NCI-H524 (cell line): ENCODE measurements at regions not wholly inside any gene's neighbourhood (a gene's known extent, or its start where the extent isn't known, plus 50 kb on each side); places are given as distances from the start of the nearest gene placed in this dataset.

Experiments
- DNase-seq, 2 experiments: peaks; one replicate each; lab custom pipeline; 2025; lab: John Stamatoyannopoulos, UW

- DNase-seq = no peak
Observed at GRCh38 chr13:103145442-103145841, 79.2 kb upstream of the SLC10A2 start.

DNA sequence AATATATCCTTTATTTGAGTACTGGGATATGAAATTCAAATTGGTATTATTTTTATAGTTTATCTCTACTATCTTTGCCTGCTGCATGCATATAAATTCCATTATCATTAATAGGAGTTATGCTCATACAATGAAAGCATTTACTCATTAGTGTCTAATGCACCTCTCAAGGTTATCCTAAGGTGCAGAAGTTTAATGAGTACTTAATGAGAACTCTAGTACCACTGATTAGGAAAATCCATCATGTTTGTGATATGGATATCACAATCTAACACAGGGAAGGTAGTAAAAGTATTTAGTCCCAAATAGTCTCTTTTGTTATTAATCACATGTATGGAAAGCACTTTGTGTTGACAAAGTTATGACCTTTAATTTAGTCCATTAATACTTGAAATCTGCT lies 77.2 kb upstream of the SLC10A2 start:
- no peak for DNase-seq

- DNase-seq = no peak
Observed at GRCh38 chr13:103142151-103142550, 75.9 kb upstream of the SLC10A2 start.

- DNase-seq = peak in 1 of 2 experiments; percentile 49
Observed at GRCh38 chr13:103140001-103140671, 73.9 kb upstream of the SLC10A2 start.

GRCh38 chr13:103134271-103134670 lies 68.1 kb upstream of the SLC10A2 start:
- DNase-seq = no peak

DNA sequence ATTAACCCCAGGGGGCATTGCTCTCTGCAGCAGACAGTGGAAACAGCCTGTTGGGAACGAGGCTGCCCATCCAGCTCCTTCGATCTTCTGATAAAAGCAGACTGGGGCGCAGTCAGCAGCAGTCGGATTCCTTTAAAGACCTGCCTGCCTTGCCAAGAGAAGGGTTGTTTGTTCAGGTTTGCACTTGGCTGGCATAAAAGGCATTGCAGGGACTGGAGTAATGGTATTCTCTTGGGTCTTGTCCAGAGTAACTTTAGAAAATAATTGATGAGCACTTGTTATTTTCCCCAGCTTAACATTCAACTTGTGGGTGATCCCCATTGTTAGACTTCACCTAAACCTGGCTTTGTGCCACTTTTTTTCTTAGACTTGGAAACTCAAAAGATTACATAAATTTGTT lies 67.3 kb upstream of the SLC10A2 start:
- no peak for DNase-seq

DNA sequence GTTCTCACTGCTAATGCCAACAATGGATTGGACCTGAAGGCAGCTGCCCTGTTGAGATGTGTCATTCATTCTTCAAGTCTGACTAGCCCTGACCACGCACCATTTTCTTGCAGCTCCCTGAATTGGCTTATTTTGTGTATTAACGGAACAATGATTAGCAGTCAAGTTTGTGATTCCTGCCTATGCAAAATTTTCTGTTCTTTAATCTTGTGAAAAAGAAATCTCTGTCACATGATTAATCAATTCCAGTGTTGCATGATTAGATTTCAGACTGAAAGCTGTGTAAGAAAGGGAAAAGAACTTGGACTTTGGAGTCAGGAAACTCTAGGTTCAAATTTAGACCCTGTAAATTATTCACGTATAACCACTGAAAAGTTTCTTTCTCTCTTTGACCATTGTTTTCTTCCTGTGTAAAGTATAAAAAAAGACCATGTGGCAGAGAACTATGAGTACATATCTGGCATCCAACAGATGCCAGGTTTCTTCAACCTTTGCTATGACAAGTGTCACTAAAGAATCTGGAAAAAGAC lies 64.5 kb upstream of the SLC10A2 start:
- DNase-seq = no peak

- no peak for DNase-seq
Observed at GRCh38 chr13:103130146-103130545, 63.9 kb upstream of the SLC10A2 start.
